GM19351 (cell line): ENCODE measurements at regions not wholly inside any gene's neighbourhood (a gene's known extent, or its start where the extent isn't known, plus 50 kb on each side); places are given as distances from the start of the nearest gene placed in this dataset.

Source experiments
- ATAC-seq: cut with Tn5 transposase; IDR thresholded peaks from one replicate; pipeline ENCODE4 v1.9.1; 2021; ENCODE audit warnings: mild to moderate bottlenecking, moderate library complexity; ENCODE audit not compliant: unreplicated experiment

DNA sequence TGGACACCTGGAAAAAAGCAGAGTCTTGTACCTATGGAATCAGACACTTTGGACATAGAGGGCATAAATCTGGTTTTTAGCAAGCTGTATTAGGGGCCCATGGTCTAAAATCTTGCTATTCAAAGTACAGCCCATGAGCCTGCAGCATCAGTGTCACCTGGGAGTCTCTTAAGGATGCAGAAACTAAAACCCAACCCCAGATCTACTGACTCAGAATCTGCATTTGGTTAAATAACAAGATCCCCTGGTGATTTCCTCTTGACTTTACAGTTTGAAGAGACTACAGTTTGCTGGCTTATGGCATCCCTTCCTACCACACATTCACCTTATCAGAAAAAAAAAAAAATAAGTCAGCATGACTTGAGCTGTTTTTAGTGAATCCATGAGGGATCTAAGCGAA is 74.9 kb upstream of the NR2F2 start:
- no peak for ATAC-seq

GRCh38 chr15:96261575-96262034 is 68.9 kb upstream of the NR2F2 start:
- ATAC-seq: peak; percentile 72

- no peak for ATAC-seq
Observed at GRCh38 chr15:96262097-96262496, 68.4 kb upstream of the NR2F2 start.

GRCh38 chr15:96262549-96263489 is 67.7 kb upstream of the NR2F2 start:
- no peak for ATAC-seq

DNA sequence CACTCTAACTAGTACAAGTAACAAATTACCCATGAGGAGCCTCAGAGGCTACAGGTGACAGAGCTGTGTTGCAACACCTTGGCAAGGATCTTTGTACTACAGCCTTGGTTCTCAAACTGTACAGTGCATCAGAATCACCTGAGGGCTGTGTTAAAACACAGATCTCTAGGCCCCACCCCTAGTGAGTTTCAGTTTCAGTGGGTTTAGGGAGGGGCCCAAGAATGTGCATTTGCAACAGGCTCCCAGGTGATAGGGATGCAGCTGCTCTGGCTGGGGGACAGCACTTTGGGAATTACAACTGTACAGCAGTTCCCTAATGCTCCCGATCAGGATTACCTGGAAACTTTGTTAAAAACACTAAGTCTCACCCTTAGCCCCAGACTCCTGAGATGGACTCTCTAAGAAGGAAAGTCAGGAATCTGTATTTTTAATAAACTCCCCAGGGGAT is 66.1 kb upstream of the NR2F2 start:
- no peak for ATAC-seq

DNA sequence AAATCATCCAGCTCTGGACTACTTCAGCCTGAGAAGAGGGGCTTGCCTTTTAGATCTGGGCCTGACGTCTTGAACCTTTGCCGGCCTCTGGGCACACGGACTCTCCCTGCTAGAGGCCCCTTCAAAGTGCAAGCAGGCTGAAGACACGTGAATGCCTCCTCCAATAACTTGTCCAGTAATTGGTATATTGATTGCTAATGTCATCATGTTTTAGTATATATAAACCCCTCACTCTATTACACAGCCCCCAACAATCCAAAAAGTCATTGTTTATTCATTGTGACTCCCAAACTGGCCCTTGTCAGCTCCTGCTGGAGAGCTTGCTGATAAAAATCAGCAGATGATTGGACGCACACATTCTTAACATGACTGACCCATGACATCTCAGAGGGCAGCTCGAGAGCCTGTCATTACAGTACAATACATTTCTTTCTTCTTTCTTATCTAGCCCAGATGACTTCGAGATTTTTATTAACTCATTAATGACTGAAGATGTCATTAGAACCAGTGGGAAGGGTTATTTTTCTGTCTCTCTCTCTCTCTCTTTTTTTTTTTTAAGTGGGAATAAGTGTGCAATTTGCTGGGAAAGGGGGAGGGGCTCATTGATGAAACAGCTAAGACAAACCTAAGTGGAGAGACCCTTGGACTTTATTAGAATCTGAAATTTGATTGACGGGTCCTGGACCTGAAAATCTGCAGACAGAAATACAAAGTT is 65.5 kb upstream of the NR2F2 start:
- ATAC-seq: no peak

GRCh38 chr15:96266456-96266855 is 64.0 kb upstream of the NR2F2 start:
- ATAC-seq: no peak

DNA sequence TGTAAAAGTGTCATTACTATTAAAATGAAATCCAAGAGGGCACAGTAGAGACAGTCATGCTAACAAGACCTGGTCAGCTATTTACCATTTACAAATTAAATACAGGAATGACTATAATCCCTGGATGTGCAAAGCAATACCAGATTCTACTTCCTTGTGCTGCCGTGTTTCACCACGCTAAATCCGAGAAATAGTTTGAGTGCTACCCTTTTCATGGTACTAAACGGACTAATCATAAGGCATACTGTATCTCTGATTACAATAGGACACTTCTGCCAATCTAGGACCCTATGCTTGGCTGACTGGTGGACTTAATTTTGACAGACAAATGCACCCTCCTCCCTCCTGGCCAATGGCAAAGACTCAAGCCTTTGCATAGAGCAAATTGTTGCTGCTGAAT is 63.0 kb upstream of the NR2F2 start:
- ATAC-seq: no peak

DNA sequence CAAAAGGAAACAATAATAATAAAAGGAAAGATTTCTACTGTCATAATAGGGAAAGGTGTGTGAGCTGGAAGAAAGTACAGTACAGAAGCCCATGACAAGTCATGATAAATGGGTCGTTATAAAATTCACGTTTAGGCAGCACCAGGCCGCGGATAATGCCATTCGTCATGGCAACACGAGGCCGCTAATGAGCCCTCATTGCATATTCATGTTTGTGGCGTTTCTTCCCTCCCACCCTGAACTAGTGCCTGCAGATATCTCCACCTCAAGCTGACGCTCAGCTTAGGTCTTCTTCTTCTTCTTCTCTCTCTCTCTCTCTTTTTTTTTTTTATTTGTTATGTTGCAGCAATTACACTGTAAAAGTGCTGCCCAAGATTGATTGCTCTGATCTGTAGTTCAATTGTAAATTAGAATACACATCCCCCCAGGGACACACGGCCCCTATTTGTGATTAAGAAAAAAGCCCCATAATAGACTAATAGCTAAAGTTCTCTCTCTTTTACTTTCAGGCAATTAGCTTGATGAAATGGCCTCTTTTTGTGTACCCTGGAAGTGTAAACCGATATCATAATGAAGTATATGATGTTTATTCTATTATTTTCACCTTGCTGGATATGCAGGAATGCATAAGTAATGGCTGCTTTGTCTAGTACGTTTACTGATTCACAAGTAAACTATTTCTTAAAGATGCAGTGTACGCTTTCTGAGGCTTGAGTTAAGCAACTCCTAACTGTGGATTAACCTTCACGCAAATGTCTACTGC is 61.9 kb upstream of the NR2F2 start:
- no peak for ATAC-seq

DNA sequence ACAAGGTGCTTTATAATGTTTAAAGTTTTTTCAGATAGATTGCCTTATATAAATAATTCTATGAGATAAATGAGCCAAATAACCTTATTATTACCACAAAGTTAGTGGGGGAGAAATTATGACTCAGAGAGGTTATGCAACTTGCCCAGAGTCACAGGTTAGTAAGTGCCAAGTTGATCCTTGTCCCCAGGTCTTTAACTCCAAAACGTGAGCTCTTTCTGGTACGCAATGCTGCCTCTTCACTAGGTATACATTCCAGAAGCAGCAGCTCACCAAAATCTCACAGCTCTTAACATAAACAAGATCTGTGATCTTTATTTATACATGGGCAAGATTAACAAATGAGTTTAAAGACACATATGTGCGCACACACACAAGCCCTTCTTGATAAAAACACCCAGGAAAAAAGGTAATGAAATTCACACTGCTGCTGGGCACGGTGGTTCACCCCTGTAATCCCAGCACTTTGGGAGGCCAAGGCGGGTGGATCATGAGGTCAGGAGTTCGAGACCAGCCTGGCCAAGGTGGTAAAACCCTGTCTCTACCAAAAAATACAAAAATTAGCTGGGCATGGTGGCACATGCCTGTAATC is 59.8 kb upstream of the NR2F2 start:
- ATAC-seq: no peak

- no peak for ATAC-seq
Observed at GRCh38 chr15:96272427-96272826, 58.1 kb upstream of the NR2F2 start.

- no peak for ATAC-seq
Observed at GRCh38 chr15:96273317-96274086, 57.0 kb upstream of the NR2F2 start.

DNA sequence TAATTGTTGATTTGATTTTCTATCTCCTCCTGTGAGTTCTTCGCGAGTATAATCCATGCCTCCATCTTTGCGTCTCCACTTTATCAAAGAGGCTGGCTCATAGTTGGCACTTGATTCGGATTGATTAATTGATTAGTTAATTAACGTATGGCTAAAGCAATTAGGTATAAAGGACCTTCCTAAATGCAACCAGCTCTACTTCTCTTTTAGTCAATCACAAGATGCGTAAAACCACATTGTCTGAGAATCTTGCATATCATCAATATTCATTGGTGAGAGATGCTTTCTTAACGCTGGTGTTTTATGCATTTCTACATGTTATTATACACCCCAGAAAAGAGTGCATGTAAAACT is 56.4 kb upstream of the NR2F2 start:
- ATAC-seq: no peak

- no peak for ATAC-seq
Observed at GRCh38 chr15:96274698-96275097, 55.8 kb upstream of the NR2F2 start.

- no peak for ATAC-seq
Observed at GRCh38 chr15:96276438-96277210, 53.9 kb upstream of the NR2F2 start.
